ENCODE measurements at regions not wholly inside any gene's neighbourhood (a gene's known extent, or its start where the extent isn't known, plus 50 kb on each side); places are given as distances from the start of the nearest gene placed in this dataset.

GRCh38 chr11:15819679-15820286 is 536.6 kb downstream of the SOX6 start:
- TF ChIP-seq POLR2AphosphoS5 (IDR thresholded peaks at IDR 0.05; ENCODE audit: low read depth, low read length) = no peak
- no peak for TF ChIP-seq SIN3A (IDR thresholded peaks at IDR 0.05; ENCODE audit: borderline replicate concordance, insufficient read depth, low read length)
- no peak for TF ChIP-seq REST (IDR thresholded peaks at IDR 0.05; ENCODE audit: insufficient read depth in 1 of 2, low read depth in 2 of 2, low read length in 2 of 2)
- TF ChIP-seq TAF1 (IDR thresholded peaks at IDR 0.05; ENCODE audit: borderline replicate concordance, insufficient read depth, low read length) = no peak
- TF ChIP-seq FOXP2 (optimal IDR thresholded peaks at IDR 0.05; ENCODE audit: borderline replicate concordance, extremely low read depth, extremely low read length, insufficient read depth) = peak; percentile 29
